Type B pancreatic cell (in vitro differentiated cells): ENCODE measurements at regions not wholly inside any gene's neighbourhood (a gene's known extent, or its start where the extent isn't known, plus 50 kb on each side); places are given as distances from the start of the nearest gene placed in this dataset.

Experiments
- DNase-seq: peaks from one replicate; pipeline ENCODE4 v3.0.0; 2021; ENCODE audit warnings: mixed read lengths; ENCODE audit not compliant: unreplicated experiment; ENCODE audit errors: extremely low spot score
- H3K27ac Mint-ChIP-seq: 2 replicates; pipeline ENCODE4 v1.8.0; 2021; ENCODE audit warnings: mild to moderate bottlenecking, mixed read lengths
- H3K27me3 Mint-ChIP-seq: 2 replicates; pipeline ENCODE4 v1.8.0; 2021; ENCODE audit warnings: mixed read lengths
- H3K36me3 Mint-ChIP-seq: 2 replicates; pipeline ENCODE4 v1.8.0; 2021; ENCODE audit warnings: mixed read lengths
- H3K4me1 Mint-ChIP-seq: one replicate; pipeline ENCODE4 v1.8.0; 2021; ENCODE audit warnings: mixed read lengths; ENCODE audit not compliant: unreplicated experiment
- H3K4me3 Mint-ChIP-seq: 2 replicates; pipeline ENCODE4 v1.8.0; 2021; ENCODE audit warnings: mild to moderate bottlenecking, mixed read lengths
- H3K9me3 Mint-ChIP-seq: 2 replicates; pipeline ENCODE4 v1.8.0; 2021; ENCODE audit warnings: mixed read lengths
- CTCF ChIP-seq: fragments of 200-600 bp; sonication (generic); conservative IDR thresholded peaks from 2 replicates; pipeline ENCODE4 v1.5.0; 2021; ENCODE audit warnings: antibody characterized with exemption, mild to moderate bottlenecking

- Mint-ChIP-seq H3K4me1 (peaks cover 21% of the 10 kb centered on the region), H3K27me3 (no peaks in the 10 kb centered on the region), H3K27ac (no peak overlapping the region), H3K9me3 (no peaks in the 10 kb centered on the region), H3K36me3 (no peaks in the 10 kb centered on the region), H3K4me3 (no peak overlapping the region)
- no peak for TF ChIP-seq CTCF
- DNase-seq: no peak
Observed at GRCh38 chr14:61940666-61941420, 178.6 kb downstream of the SNAPC1 start.

DNA sequence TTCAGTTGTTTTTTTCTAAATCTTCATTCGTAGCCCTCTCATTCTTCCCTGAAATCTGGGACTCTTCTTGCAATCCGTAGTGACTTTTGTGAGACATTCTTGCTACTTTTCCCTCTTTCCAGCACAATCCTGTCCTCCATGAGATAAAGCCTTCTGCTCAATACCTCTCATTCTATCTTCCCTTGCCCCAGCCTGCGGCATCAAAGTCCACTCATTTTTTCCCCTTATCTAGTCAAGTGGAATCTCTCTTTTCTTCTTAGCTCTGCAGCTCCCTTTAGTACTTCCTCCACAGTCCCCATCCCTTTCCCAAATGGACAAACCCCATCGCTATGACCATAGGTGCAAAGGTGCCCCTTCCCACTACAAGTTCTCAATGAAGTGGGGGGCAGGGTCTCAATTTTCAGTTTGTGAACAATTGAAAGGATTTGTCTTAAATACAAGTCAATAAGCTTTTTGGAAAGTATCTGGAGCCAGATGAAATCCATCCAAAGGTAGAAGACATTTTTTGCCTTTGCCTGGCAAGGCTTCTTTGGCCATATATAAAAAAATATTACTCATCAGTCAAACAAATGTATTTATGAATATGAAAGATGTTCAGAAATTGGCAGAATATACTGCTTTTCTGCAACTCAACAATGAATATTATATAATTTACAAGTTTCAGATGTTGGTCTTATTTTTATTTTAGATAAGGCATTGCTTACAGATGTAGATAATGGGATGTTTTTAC, 179.4 kb downstream of the SNAPC1 start:
- no peaks in the 10 kb centered on the region for H3K27me3 Mint-ChIP-seq
- no peak for DNase-seq
- H3K9me3 Mint-ChIP-seq: no peaks in the 10 kb centered on the region
- H3K27ac Mint-ChIP-seq: no peak overlapping the region
- peaks cover 21% of the 10 kb centered on the region for H3K4me1 Mint-ChIP-seq
- TF ChIP-seq CTCF: no peak
- H3K36me3 Mint-ChIP-seq: no peaks in the 10 kb centered on the region
- H3K4me3 Mint-ChIP-seq: no peak overlapping the region

GRCh38 chr14:61948376-61948775, 186.2 kb downstream of the SNAPC1 start:
- no peaks in the 10 kb centered on the region for H3K4me1 Mint-ChIP-seq
- no peaks in the 10 kb centered on the region for H3K9me3 Mint-ChIP-seq

GRCh38 chr14:61950340-61950739, 188.1 kb downstream of the SNAPC1 start:
- no peak for TF ChIP-seq CTCF
- no peak for DNase-seq
- H3K4me3 Mint-ChIP-seq: no peak overlapping the region
- H3K27ac Mint-ChIP-seq: no peak overlapping the region
- no peaks in the 10 kb centered on the region for H3K4me1 Mint-ChIP-seq
- no peaks in the 10 kb centered on the region for H3K9me3 Mint-ChIP-seq
- no peaks in the 10 kb centered on the region for H3K36me3 Mint-ChIP-seq
- H3K27me3 Mint-ChIP-seq: no peaks in the 10 kb centered on the region

More at GRCh38 chr14:61948376-61948775, 186.2 kb downstream of the SNAPC1 start:
- DNase-seq: no peak
- no peak for TF ChIP-seq CTCF
- Mint-ChIP-seq H3K36me3 (no peaks in the 10 kb centered on the region), H3K4me3 (no peak overlapping the region), H3K27me3 (no peaks in the 10 kb centered on the region), H3K27ac (no peak overlapping the region)

- Mint-ChIP-seq H3K9me3 (peaks cover 7% of the 10 kb centered on the region), H3K36me3 (no peaks in the 10 kb centered on the region), H3K4me1 (no peaks in the 10 kb centered on the region), H3K27ac (no peak overlapping the region), H3K27me3 (no peaks in the 10 kb centered on the region), H3K4me3 (no peak overlapping the region)
- no peak for TF ChIP-seq CTCF
- no peak for DNase-seq
Observed at GRCh38 chr14:61953602-61954001, 191.4 kb downstream of the SNAPC1 start.
